Parathyroid adenoma (tissue), 2 donors: ENCODE measurements at regions not wholly inside any gene's neighbourhood (a gene's known extent, or its start where the extent isn't known, plus 50 kb on each side); places are given as distances from the start of the nearest gene placed in this dataset.
A peak's percentile ranks its signal among the peaks of the same experiment; 100 is the strongest.

Experiments
- H2AFZ ChIP-seq: fragments of 300-600 bp; sonication (generic); one replicate; pipeline ENCODE4 v1.7.0; 2017; ENCODE audit warnings: antibody characterized with exemption, mild to moderate bottlenecking
- H3K27ac ChIP-seq: fragments of 300-600 bp; sonication (generic); one replicate; pipeline ENCODE4 v1.7.0; 2017
- H3K27me3 ChIP-seq: fragments of 300-600 bp; sonication (generic); one replicate; pipeline ENCODE4 v1.7.0; 2017; ENCODE audit warnings: low read length; ENCODE audit not compliant: control insufficient read depth, insufficient read depth
- H3K36me3 ChIP-seq: fragments of 300-600 bp; sonication (generic); one replicate; pipeline ENCODE4 v1.7.0; 2017; ENCODE audit warnings: low read length; ENCODE audit not compliant: control insufficient read depth, insufficient read depth
- H3K4me1 ChIP-seq: fragments of 300-600 bp; sonication (generic); one replicate; pipeline ENCODE4 v1.7.0; 2017; ENCODE audit warnings: control low read depth
- H3K4me2 ChIP-seq: fragments of 300-600 bp; sonication (generic); one replicate; pipeline ENCODE4 v1.7.0; 2017; ENCODE audit warnings: low read length
- H3K4me3 ChIP-seq: fragments of 300-600 bp; sonication (generic); one replicate; pipeline ENCODE4 v1.7.0; 2017; ENCODE audit warnings: low read depth, low read length
- H3K79me2 ChIP-seq: fragments of 300-600 bp; sonication (generic); one replicate; pipeline ENCODE4 v1.7.0; 2017; ENCODE audit warnings: control low read depth
- H3K9ac ChIP-seq: fragments of 300-600 bp; sonication (generic); one replicate; pipeline ENCODE4 v1.7.0; 2017; ENCODE audit warnings: mild to moderate bottlenecking
- H3K9me3 ChIP-seq: fragments of 300-600 bp; sonication (generic); one replicate; pipeline ENCODE4 v1.7.0; 2017; ENCODE audit warnings: low read length; ENCODE audit not compliant: control insufficient read depth
- TF ChIP-seq, protein P1 (sequence below): fragments of 300-600 bp; sonication (generic); IDR thresholded peaks from one replicate; pipeline ENCODE4 v1.7.0; 2017; ENCODE audit warnings: antibody characterized with exemption, mild to moderate bottlenecking
- donor health status: primary hyperparathyroidism.

- H3K9ac ChIP-seq, result no peak overlapping the region
- H3K9me3 ChIP-seq, result no peaks in the 10 kb centered on the region
- no peaks in the 10 kb centered on the region for H3K79me2 ChIP-seq
- H3K4me2 ChIP-seq, result peak overlapping the region; percentile 68
- H2AFZ ChIP-seq, result peak overlapping the region; percentile 16
- H3K4me1 ChIP-seq, result peaks cover 52% of the 10 kb centered on the region
- H3K4me3 ChIP-seq, result peak overlapping the region; percentile 6
- H3K36me3 ChIP-seq, result no peaks in the 10 kb centered on the region
- TF ChIP-seq, protein P1, sequence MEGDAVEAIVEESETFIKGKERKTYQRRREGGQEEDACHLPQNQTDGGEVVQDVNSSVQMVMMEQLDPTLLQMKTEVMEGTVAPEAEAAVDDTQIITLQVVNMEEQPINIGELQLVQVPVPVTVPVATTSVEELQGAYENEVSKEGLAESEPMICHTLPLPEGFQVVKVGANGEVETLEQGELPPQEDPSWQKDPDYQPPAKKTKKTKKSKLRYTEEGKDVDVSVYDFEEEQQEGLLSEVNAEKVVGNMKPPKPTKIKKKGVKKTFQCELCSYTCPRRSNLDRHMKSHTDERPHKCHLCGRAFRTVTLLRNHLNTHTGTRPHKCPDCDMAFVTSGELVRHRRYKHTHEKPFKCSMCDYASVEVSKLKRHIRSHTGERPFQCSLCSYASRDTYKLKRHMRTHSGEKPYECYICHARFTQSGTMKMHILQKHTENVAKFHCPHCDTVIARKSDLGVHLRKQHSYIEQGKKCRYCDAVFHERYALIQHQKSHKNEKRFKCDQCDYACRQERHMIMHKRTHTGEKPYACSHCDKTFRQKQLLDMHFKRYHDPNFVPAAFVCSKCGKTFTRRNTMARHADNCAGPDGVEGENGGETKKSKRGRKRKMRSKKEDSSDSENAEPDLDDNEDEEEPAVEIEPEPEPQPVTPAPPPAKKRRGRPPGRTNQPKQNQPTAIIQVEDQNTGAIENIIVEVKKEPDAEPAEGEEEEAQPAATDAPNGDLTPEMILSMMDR, result no peak
- no peaks in the 10 kb centered on the region for H3K27me3 ChIP-seq
- H3K27ac ChIP-seq, result peak overlapping the region; percentile 95
These were observed 329.4 kb upstream of the CDH5 start for GRCh38 chr16:66036793-66037715.

DNA sequence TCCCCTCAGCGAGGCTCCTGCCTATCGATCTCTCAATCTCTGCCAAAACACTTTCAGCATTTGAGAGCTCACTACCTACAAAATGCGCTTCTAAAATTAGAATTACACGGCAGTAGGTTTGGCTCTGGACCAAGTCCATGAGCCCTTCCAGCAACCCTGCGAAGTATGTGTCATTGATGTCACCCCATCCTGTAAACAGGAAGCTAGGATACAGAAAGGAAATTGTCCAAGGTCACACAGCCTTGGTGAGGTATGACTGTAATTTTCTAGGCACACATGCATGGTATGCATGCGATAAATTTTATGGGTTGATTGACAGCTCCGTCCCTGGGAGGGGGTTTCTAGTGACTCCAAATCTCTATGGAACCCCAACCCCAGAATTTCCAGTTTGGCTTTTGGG, 330.3 kb upstream of the CDH5 start:
- peaks cover 52% of the 10 kb centered on the region for H3K4me1 ChIP-seq
- no peaks in the 10 kb centered on the region for H3K36me3 ChIP-seq
- TF ChIP-seq, protein P1, result no peak
- peak overlapping the region; percentile 95 for H3K27ac ChIP-seq
- H3K9me3 ChIP-seq, result no peaks in the 10 kb centered on the region
- H3K4me2 ChIP-seq, result peak overlapping the region; percentile 68
- H2AFZ ChIP-seq, result peak overlapping the region; percentile 1
- H3K79me2 ChIP-seq, result no peaks in the 10 kb centered on the region
- H3K9ac ChIP-seq, result no peak overlapping the region
- no peaks in the 10 kb centered on the region for H3K27me3 ChIP-seq
- H3K4me3 ChIP-seq, result peak overlapping the region; percentile 7

- Histone ChIP-seq H2AFZ (no peak overlapping the region), H3K27me3 (no peaks in the 10 kb centered on the region), H3K4me1 (peaks cover 50% of the 10 kb centered on the region), H3K36me3 (no peaks in the 10 kb centered on the region), H3K27ac (peak overlapping the region; percentile 95), H3K79me2 (no peaks in the 10 kb centered on the region), H3K9me3 (no peaks in the 10 kb centered on the region), H3K4me3 (no peak overlapping the region), H3K4me2 (no peak overlapping the region), H3K9ac (no peak overlapping the region)
- TF ChIP-seq, protein P1, result no peak
These were observed 331.4 kb upstream of the CDH5 start for GRCh38 chr16:66035096-66035495.

GRCh38 chr16:66032841-66033240, 333.6 kb upstream of the CDH5 start:
- TF ChIP-seq, protein P1, result no peak
- H2AFZ ChIP-seq, result no peak overlapping the region
- no peaks in the 10 kb centered on the region for H3K79me2 ChIP-seq
- H3K27ac ChIP-seq, result no peak overlapping the region
- no peak overlapping the region for H3K4me2 ChIP-seq
- peaks cover 38% of the 10 kb centered on the region for H3K4me1 ChIP-seq
- no peaks in the 10 kb centered on the region for H3K9me3 ChIP-seq
- no peaks in the 10 kb centered on the region for H3K36me3 ChIP-seq
- no peak overlapping the region for H3K9ac ChIP-seq
- H3K4me3 ChIP-seq, result no peak overlapping the region
- no peaks in the 10 kb centered on the region for H3K27me3 ChIP-seq
